GM12865 (cell line): ENCODE measurements at regions not wholly inside any gene's neighbourhood (a gene's known extent, or its start where the extent isn't known, plus 50 kb on each side); places are given as distances from the start of the nearest gene placed in this dataset.

Experiments
- DNase-seq: peaks from one replicate; pipeline ENCODE4 v3.0.0; 2010; ENCODE audit warnings: low read depth
- H3K4me3 ChIP-seq: 2 replicates; pipeline ENCODE4 v1.5.1; 2011; ENCODE audit warnings: mild to moderate bottlenecking, low read depth, low read length, control low read depth
- CTCF ChIP-seq: IDR thresholded peaks from 2 replicates; pipeline ENCODE4 v1.5.1; 2011; ENCODE audit warnings: low read length, control low read depth, low read depth, inconsistent platforms; ENCODE audit not compliant: insufficient read depth; ENCODE audit errors: missing control alignments

- no peak overlapping the region for H3K4me3 ChIP-seq
- no peak for TF ChIP-seq CTCF
- DNase-seq: no peak
Observed at GRCh38 chr21:35477622-35478021, 428.5 kb upstream of the RUNX1 start.

- H3K4me3 ChIP-seq: no peak overlapping the region
- DNase-seq: no peak
- no peak for TF ChIP-seq CTCF
Observed at GRCh38 chr21:35476621-35477395, 427.7 kb upstream of the RUNX1 start.

- no peak for TF ChIP-seq CTCF
- DNase-seq: no peak
- no peak overlapping the region for H3K4me3 ChIP-seq
Observed at GRCh38 chr21:35475762-35476161, 426.7 kb upstream of the RUNX1 start.

- no peak for TF ChIP-seq CTCF
- DNase-seq: no peak
- no peak overlapping the region for H3K4me3 ChIP-seq
Observed at GRCh38 chr21:35475009-35475408, 425.9 kb upstream of the RUNX1 start.

- H3K4me3 ChIP-seq: no peak overlapping the region
- no peak for DNase-seq
- no peak for TF ChIP-seq CTCF
Observed at GRCh38 chr21:35473496-35473895, 424.4 kb upstream of the RUNX1 start.

- TF ChIP-seq CTCF: no peak
- no peak overlapping the region for H3K4me3 ChIP-seq
- DNase-seq: no peak
Observed at GRCh38 chr21:35470522-35470921, 421.4 kb upstream of the RUNX1 start.

GRCh38 chr21:35469498-35469897 lies 420.4 kb upstream of the RUNX1 start:
- DNase-seq: no peak
- H3K4me3 ChIP-seq: no peak overlapping the region
- TF ChIP-seq CTCF: no peak
